Stimulated activated CD4-positive, alpha-beta T cell treated with anti-CD3 and anti-CD28 coated beads, TNF-alpha, amount 100 ng/mL, for 1 hour (primary cell): ENCODE measurements at regions not wholly inside any gene's neighbourhood (a gene's known extent, or its start where the extent isn't known, plus 50 kb on each side); places are given as distances from the start of the nearest gene placed in this dataset.

ENCODE experiments used
- DNase-seq, 3 donors: peaks; one replicate each; pipeline ENCODE4 v3.0.0-alpha.2; 2020; ENCODE audit warnings: low read depth in 3 of 3, low spot score in 1 of 3

GRCh38 chr4:138085736-138086305, 156.3 kb downstream of the SLC7A11 start:
- DNase-seq, result no peak

DNA sequence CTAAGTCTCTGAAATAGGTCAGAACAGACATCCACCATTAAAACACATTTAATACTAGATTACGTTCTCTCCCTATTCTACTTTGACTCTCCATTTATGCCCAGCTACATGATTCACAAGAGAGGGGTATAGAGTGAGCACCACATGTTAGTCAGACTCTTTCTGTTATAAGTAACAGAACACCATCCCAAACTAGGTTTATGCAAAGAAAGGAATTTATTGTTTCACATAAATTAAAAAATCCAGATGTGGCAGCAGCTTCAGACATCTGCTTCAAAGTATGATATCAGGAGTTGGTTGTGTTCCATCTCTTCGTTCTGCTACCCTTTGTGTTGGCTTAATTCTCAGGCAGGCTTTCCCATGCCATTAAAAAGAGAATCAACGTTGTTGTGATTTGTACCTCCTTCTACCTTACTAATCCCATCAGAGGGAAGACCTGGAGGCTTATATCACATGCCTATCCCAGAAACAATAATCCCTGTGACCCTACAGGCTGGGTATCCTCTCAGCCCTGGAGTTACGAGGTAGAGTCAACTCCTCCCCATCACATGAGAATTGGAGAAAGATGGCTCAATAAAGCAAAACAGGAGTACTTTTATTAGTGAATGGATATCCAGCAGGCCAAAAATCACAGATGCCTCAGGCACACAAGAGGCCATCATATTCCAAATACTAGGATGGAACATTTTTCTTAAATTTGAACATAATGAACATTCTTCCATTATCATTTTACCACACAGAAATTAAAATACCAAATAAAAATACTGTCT, 163.2 kb downstream of the SLC7A11 start:
- no peak for DNase-seq

GRCh38 chr4:138078253-138078652, 163.9 kb downstream of the SLC7A11 start:
- DNase-seq, result no peak

- DNase-seq, result no peak
Observed at GRCh38 chr4:138076561-138076960, 165.6 kb downstream of the SLC7A11 start.

- no peak for DNase-seq
Observed at GRCh38 chr4:138070816-138071215, 171.3 kb downstream of the SLC7A11 start.

GRCh38 chr4:138063581-138063980, 178.6 kb downstream of the SLC7A11 start:
- DNase-seq, result no peak

DNA sequence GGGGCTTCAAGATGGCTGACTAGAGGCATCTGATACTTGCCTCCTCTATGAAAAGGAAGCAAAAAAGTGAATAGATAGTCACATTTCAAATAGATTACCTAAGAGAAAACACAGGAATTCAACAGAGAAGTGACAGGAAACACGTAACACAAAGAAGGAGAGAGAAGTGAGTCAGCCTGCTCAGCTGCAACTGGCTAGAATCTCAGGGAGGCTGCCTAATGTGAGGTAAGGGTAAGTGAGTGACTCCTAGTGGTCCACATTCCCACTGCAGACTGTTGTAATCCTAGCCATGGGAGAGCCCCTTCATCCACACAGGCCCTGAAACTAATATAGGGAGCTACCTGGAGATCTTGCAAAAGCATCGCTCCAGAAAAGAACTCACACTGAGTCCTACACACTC, 179.2 kb downstream of the SLC7A11 start:
- DNase-seq, result no peak

- DNase-seq, result no peak
Observed at GRCh38 chr4:138056541-138056940, 185.6 kb downstream of the SLC7A11 start.

- no peak for DNase-seq
Observed at GRCh38 chr4:138055890-138056289, 186.3 kb downstream of the SLC7A11 start.

- DNase-seq, result no peak
Observed at GRCh38 chr4:138053641-138054301, 188.4 kb downstream of the SLC7A11 start.

GRCh38 chr4:138052806-138053632, 189.1 kb downstream of the SLC7A11 start:
- DNase-seq, result no peak

DNA sequence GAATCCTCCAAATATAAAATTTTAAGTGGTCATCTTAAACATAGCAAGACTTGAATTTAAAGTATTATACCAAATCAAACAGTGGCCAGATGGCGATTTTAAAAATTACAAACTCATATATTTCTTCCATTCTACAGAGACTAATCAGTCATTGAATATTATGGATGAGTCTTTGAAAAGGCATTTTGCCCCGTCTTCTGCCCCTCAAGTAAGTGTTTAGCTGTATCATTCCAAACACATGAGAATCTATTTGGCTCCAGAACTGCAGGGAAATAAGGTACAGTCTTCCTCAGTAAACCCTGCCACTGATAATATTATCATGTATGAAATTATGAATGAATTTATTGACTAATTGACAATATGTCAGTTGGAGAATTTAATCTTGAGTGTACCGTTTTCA, 191.0 kb downstream of the SLC7A11 start:
- no peak for DNase-seq

DNA sequence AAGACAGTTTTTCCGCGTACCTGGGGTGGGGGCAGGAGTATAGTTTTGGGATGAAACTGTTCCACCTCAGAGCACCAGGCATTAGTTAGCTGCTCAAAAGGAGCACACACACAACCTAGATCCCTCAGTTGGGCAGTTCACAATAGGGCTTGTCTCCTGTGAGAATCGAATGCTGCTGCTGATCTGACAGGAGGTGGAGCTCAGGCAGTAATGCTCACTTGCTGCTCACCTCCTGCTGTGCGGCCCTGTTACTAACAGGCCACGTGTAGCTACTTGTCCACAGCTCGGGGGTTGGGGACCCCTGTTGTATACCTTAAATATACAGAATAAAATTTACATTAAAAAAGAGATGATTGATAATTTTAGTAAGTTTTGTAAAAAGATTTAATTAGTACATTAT, 191.5 kb downstream of the SLC7A11 start:
- no peak for DNase-seq

DNA sequence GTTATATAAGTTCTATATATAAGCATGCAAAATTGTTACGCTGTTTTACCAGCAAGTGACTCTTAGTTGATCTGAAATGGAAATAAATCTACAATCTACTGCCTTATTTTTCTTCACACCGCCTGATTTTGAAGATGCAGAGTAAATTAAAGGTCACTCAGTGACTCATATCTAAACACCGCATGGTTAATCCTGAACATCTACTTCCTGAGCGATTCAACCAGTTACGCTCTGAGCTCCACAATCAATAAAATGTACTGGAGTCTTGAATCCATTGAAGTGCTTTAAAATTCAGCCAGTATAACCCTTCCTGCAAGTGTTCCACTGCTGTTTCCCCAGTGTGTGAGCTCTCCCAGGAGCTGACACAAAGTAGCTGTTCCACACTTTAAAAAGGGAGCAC, 192.8 kb downstream of the SLC7A11 start:
- DNase-seq, result no peak

GRCh38 chr4:138047290-138047689, 194.9 kb downstream of the SLC7A11 start:
- DNase-seq, result no peak

- DNase-seq, result no peak
Observed at GRCh38 chr4:138045036-138045435, 197.1 kb downstream of the SLC7A11 start.

- no peak for DNase-seq
Observed at GRCh38 chr4:138039010-138039409, 203.1 kb downstream of the SLC7A11 start.

DNA sequence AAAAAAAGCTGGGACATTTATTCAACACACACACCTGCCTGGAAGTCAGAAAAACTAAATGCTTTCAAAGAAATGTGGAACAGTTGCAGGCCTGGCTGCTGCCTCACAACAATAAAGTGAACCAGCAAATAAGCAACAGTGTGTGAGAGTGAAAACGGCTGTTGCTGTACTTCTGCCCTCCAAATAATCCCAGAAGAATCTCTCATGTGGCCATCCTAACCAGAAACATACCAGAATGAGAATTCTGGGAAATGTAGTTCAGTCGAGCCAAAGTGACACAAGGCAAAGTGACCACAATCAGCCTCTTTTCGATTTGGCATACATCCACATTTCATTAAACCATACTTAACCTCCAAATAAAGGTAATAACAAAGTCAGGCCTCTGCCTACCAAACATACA, 204.5 kb downstream of the SLC7A11 start:
- DNase-seq, result no peak

GRCh38 chr4:138035781-138036258, 206.3 kb downstream of the SLC7A11 start:
- DNase-seq, result no peak

GRCh38 chr4:138034871-138035270, 207.3 kb downstream of the SLC7A11 start:
- no peak for DNase-seq

DNA sequence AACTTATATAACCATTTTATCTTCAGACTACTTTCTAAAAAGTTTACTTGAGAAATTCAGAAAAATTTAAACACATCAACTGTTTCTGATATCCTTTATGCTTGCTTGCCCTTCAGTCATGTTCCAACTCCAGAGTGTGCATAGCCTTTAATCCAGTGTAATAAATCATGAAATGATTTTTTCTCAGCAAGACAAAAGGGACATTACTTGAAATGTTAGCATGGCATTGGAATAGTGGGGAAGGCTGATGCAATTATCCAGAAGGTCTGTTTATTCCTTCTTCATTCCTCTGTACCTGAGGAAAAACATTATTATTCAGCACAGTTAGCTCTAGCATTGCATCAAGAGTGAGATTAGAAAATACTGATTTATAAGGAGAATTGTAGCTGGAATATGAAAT, 209.9 kb downstream of the SLC7A11 start:
- DNase-seq, result no peak
